ENCODE measurements at regions not wholly inside any gene's neighbourhood (a gene's known extent, or its start where the extent isn't known, plus 50 kb on each side); places are given as distances from the start of the nearest gene placed in this dataset.

DNA sequence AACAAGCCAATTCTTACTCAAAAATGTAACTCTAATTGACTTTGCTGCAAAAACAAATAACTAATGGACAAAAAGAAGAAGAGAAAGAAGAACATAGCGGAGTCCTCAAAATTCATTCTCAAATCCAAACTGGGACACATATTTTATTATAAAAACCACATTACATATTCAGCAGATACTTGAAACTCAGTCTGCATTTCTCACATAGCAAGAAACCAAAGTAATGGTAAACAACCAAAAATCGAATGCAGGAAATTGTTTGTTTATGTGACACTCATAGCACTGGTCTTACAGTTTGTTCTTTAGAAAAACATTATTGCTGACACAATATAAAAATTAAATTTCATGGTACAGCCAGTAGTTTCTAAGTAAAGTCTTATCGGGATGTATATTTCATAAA lies 789.8 kb downstream of the SLITRK6 start (continued):
- TF ChIP-seq, protein P1, sequence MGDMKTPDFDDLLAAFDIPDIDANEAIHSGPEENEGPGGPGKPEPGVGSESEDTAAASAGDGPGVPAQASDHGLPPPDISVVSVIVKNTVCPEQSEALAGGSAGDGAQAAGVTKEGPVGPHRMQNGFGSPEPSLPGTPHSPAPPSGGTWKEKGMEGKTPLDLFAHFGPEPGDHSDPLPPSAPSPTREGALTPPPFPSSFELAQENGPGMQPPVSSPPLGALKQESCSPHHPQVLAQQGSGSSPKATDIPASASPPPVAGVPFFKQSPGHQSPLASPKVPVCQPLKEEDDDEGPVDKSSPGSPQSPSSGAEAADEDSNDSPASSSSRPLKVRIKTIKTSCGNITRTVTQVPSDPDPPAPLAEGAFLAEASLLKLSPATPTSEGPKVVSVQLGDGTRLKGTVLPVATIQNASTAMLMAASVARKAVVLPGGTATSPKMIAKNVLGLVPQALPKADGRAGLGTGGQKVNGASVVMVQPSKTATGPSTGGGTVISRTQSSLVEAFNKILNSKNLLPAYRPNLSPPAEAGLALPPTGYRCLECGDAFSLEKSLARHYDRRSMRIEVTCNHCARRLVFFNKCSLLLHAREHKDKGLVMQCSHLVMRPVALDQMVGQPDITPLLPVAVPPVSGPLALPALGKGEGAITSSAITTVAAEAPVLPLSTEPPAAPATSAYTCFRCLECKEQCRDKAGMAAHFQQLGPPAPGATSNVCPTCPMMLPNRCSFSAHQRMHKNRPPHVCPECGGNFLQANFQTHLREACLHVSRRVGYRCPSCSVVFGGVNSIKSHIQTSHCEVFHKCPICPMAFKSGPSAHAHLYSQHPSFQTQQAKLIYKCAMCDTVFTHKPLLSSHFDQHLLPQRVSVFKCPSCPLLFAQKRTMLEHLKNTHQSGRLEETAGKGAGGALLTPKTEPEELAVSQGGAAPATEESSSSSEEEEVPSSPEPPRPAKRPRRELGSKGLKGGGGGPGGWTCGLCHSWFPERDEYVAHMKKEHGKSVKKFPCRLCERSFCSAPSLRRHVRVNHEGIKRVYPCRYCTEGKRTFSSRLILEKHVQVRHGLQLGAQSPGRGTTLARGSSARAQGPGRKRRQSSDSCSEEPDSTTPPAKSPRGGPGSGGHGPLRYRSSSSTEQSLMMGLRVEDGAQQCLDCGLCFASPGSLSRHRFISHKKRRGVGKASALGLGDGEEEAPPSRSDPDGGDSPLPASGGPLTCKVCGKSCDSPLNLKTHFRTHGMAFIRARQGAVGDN (IDR thresholded peaks at IDR 0.05): no peak
- no peak for TF ChIP-seq MYC (IDR thresholded peaks at IDR 0.05; ENCODE audit: insufficient read depth, insufficient read length, insufficient replicate concordance, low read length, severe bottlenecking)
- TF ChIP-seq, protein P2, sequence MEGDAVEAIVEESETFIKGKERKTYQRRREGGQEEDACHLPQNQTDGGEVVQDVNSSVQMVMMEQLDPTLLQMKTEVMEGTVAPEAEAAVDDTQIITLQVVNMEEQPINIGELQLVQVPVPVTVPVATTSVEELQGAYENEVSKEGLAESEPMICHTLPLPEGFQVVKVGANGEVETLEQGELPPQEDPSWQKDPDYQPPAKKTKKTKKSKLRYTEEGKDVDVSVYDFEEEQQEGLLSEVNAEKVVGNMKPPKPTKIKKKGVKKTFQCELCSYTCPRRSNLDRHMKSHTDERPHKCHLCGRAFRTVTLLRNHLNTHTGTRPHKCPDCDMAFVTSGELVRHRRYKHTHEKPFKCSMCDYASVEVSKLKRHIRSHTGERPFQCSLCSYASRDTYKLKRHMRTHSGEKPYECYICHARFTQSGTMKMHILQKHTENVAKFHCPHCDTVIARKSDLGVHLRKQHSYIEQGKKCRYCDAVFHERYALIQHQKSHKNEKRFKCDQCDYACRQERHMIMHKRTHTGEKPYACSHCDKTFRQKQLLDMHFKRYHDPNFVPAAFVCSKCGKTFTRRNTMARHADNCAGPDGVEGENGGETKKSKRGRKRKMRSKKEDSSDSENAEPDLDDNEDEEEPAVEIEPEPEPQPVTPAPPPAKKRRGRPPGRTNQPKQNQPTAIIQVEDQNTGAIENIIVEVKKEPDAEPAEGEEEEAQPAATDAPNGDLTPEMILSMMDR (IDR thresholded peaks at IDR 0.05 in 2 of 3, conservative IDR thresholded peaks at IDR 0.05 in 1 of 3; ENCODE audit: control insufficient read depth in 2 of 3, extremely low read depth in 1 of 3, insufficient read depth in 1 of 3, low read depth in 3 of 3, low read length in 3 of 3): no peak
- TF ChIP-seq, protein P3, sequence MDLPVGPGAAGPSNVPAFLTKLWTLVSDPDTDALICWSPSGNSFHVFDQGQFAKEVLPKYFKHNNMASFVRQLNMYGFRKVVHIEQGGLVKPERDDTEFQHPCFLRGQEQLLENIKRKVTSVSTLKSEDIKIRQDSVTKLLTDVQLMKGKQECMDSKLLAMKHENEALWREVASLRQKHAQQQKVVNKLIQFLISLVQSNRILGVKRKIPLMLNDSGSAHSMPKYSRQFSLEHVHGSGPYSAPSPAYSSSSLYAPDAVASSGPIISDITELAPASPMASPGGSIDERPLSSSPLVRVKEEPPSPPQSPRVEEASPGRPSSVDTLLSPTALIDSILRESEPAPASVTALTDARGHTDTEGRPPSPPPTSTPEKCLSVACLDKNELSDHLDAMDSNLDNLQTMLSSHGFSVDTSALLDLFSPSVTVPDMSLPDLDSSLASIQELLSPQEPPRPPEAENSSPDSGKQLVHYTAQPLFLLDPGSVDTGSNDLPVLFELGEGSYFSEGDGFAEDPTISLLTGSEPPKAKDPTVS (IDR thresholded peaks at IDR 0.05; ENCODE audit: low read depth, low read length): no peak
- no peak for TF ChIP-seq ZNF622 (IDR thresholded peaks at IDR 0.05)
- TF ChIP-seq, protein P4, sequence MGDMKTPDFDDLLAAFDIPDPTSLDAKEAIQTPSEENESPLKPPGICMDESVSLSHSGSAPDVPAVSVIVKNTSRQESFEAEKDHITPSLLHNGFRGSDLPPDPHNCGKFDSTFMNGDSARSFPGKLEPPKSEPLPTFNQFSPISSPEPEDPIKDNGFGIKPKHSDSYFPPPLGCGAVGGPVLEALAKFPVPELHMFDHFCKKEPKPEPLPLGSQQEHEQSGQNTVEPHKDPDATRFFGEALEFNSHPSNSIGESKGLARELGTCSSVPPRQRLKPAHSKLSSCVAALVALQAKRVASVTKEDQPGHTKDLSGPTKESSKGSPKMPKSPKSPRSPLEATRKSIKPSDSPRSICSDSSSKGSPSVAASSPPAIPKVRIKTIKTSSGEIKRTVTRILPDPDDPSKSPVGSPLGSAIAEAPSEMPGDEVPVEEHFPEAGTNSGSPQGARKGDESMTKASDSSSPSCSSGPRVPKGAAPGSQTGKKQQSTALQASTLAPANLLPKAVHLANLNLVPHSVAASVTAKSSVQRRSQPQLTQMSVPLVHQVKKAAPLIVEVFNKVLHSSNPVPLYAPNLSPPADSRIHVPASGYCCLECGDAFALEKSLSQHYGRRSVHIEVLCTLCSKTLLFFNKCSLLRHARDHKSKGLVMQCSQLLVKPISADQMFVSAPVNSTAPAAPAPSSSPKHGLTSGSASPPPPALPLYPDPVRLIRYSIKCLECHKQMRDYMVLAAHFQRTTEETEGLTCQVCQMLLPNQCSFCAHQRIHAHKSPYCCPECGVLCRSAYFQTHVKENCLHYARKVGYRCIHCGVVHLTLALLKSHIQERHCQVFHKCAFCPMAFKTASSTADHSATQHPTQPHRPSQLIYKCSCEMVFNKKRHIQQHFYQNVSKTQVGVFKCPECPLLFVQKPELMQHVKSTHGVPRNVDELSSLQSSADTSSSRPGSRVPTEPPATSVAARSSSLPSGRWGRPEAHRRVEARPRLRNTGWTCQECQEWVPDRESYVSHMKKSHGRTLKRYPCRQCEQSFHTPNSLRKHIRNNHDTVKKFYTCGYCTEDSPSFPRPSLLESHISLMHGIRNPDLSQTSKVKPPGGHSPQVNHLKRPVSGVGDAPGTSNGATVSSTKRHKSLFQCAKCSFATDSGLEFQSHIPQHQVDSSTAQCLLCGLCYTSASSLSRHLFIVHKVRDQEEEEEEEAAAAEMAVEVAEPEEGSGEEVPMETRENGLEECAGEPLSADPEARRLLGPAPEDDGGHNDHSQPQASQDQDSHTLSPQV (IDR thresholded peaks at IDR 0.05): no peak
- no peak for TF ChIP-seq NR2C2 (IDR thresholded peaks at IDR 0.05; ENCODE audit: borderline replicate concordance, control insufficient read depth, insufficient read length, low read depth)
